Kidney epithelial cell (primary cell): ENCODE measurements at regions not wholly inside any gene's neighbourhood (a gene's known extent, or its start where the extent isn't known, plus 50 kb on each side); places are given as distances from the start of the nearest gene placed in this dataset.

Experiments
- DNase-seq: peaks from one replicate; pipeline ENCODE4 v3.0.0-alpha.2; 2010; ENCODE audit warnings: low read depth
- H3K27me3 ChIP-seq: 2 replicates; pipeline ENCODE4 v1.6.0; 2011; ENCODE audit warnings: low read length; ENCODE audit not compliant: control insufficient read depth, insufficient read depth
- H3K36me3 ChIP-seq: 2 replicates; pipeline ENCODE4 v1.5.1; 2011; ENCODE audit warnings: low read length; ENCODE audit not compliant: control insufficient read depth, insufficient read depth
- H3K4me3 ChIP-seq: 2 replicates; pipeline ENCODE4 v1.5.1; 2011; ENCODE audit warnings: low read depth, mild to moderate bottlenecking, control low read depth, low read length
- CTCF ChIP-seq: IDR thresholded peaks from 2 replicates; pipeline ENCODE4 v1.5.1; 2011; ENCODE audit warnings: mild to moderate bottlenecking, moderate library complexity, low read length, control low read depth, inconsistent platforms; ENCODE audit not compliant: insufficient read depth, poor library complexity, severe bottlenecking

DNA sequence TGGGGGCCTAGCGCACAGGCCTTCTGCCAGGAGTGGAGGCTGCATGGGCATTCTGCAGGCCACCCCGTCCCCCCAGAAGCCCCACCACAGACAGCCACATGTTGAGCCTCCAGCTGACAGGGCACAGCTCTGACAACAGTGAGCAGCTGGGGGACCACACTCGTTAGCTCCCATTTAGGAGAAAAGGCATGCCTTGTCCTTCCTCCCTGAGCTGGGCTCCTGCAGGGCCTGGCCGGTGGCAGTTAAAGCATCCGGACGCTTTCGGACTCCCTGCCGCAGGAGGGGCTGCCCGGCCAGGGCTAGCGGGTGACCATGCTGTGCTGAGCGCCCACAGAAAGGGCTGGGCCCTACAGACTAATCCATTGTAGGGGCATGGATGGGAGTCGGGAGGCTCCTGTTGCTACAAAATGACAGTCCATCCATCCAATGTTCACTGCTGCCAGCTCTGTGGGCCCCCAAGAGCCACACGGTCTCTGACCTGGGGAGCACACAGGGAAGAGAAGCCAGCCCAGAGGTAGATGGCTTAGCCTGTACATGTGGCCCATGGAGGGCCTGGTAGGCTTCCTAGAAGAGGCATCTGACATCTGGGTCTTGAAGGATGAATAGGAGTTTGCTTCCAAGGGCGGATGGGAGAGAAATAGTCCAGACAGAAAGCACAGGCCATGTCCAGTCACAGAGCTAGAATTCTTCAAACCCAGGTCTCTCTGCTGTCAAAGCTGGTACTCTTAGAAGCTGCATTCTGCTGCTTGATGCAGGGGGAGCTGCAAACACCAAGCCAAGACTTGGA is 116.5 kb upstream of the VSTM2B start:
- DNase-seq, result no peak
- no peaks in the 10 kb centered on the region for H3K36me3 ChIP-seq
- no peak for TF ChIP-seq CTCF
- no peak overlapping the region for H3K4me3 ChIP-seq
- H3K27me3 ChIP-seq, result no peaks in the 10 kb centered on the region

GRCh38 chr19:29410601-29411000 is 115.2 kb upstream of the VSTM2B start:
- DNase-seq, result no peak
- Histone ChIP-seq H3K4me3 (no peak overlapping the region), H3K27me3 (no peaks in the 10 kb centered on the region), H3K36me3 (no peaks in the 10 kb centered on the region)
- no peak for TF ChIP-seq CTCF

DNA sequence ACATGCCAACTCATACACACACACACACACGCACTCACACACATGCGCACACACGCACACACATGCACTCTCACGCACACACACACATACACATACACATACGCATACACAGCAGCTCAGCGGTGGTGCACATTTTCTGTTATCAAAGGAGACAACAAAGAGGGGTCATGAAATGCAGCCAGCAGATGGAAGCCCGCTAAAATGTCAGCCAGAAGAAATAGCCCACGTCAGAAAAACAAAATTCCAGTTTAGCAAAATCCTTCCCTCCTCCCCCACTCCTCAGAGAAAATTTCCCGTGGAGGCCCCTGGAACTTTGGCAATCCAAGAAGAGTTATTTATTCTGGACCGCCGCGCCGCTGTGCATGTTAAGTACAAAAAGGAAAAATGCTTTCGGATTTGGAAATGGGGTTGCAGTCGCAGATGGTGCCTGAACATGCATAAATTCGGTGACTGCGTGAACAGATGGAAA is 114.6 kb upstream of the VSTM2B start:
- TF ChIP-seq CTCF, result no peak
- Histone ChIP-seq H3K27me3 (no peaks in the 10 kb centered on the region), H3K36me3 (no peaks in the 10 kb centered on the region), H3K4me3 (no peak overlapping the region)
- no peak for DNase-seq

- Histone ChIP-seq H3K36me3 (no peaks in the 10 kb centered on the region), H3K27me3 (no peaks in the 10 kb centered on the region), H3K4me3 (no peak overlapping the region)
- no peak for TF ChIP-seq CTCF
- no peak for DNase-seq
Measured at GRCh38 chr19:29413435-29413834, 112.4 kb upstream of the VSTM2B start.

- H3K4me3 ChIP-seq, result no peak overlapping the region
- no peak for TF ChIP-seq CTCF
- DNase-seq, result no peak
- H3K27me3 ChIP-seq, result no peaks in the 10 kb centered on the region
- H3K36me3 ChIP-seq, result no peaks in the 10 kb centered on the region
Measured at GRCh38 chr19:29415507-29415906, 110.3 kb upstream of the VSTM2B start.

- DNase-seq, result no peak
- Histone ChIP-seq H3K27me3 (no peaks in the 10 kb centered on the region), H3K4me3 (no peak overlapping the region), H3K36me3 (no peaks in the 10 kb centered on the region)
- no peak for TF ChIP-seq CTCF
Measured at GRCh38 chr19:29417048-29417447, 108.7 kb upstream of the VSTM2B start.
